Osteoblast (primary cell): ENCODE measurements at regions not wholly inside any gene's neighbourhood (a gene's known extent, or its start where the extent isn't known, plus 50 kb on each side); places are given as distances from the start of the nearest gene placed in this dataset.
"Not testable (repeated sequence)": the region's sequence is repeated elsewhere in the genome, so short reads cannot be mapped to it uniquely, and the experiment has no call there.

Experiments used
- DNase-seq: peaks from one replicate; pipeline ENCODE4 v3.0.0; 2011; ENCODE audit warnings: low spot score, mixed read lengths; ENCODE audit not compliant: insufficient read length; ENCODE audit errors: missing footprints
- H2AFZ ChIP-seq: 2 replicates; pipeline ENCODE4 v1.6.0; 2011; ENCODE audit warnings: mild to moderate bottlenecking, low read length
- H3K27ac ChIP-seq: 2 replicates; pipeline ENCODE4 v1.5.1; 2011; ENCODE audit warnings: mild to moderate bottlenecking, low read depth, low read length, moderate library complexity
- H3K27me3 ChIP-seq: 2 replicates; pipeline ENCODE4 v1.6.0; 2012; ENCODE audit warnings: mild to moderate bottlenecking, control low read depth, inconsistent platforms, low read length, moderate library complexity; ENCODE audit not compliant: insufficient read depth
- H3K36me3 ChIP-seq: 2 replicates; pipeline ENCODE4 v1.5.1; 2011; ENCODE audit warnings: mild to moderate bottlenecking, low read length, control low read depth, moderate library complexity; ENCODE audit not compliant: insufficient read depth
- H3K4me1 ChIP-seq: 2 replicates; pipeline ENCODE4 v1.5.1; 2011; ENCODE audit warnings: mild to moderate bottlenecking, low read length, control low read depth, moderate library complexity; ENCODE audit not compliant: insufficient read depth
- H3K4me2 ChIP-seq: 2 replicates; pipeline ENCODE4 v1.6.0; 2011; ENCODE audit warnings: mild to moderate bottlenecking, low read length; ENCODE audit not compliant: insufficient read depth
- H3K4me3 ChIP-seq: fragments of 200-600 bp; sonication (generic); 3 replicates; pipeline ENCODE4 v1.5.1; 2012; ENCODE audit warnings: mild to moderate bottlenecking, low read length, inconsistent platforms; ENCODE audit not compliant: insufficient read depth
- H3K79me2 ChIP-seq: 2 replicates; pipeline ENCODE4 v1.6.0; 2012; ENCODE audit warnings: mild to moderate bottlenecking, low read length, control low read depth, inconsistent platforms; ENCODE audit not compliant: insufficient read depth
- H3K9me3 ChIP-seq: 2 replicates; pipeline ENCODE4 v1.5.1; 2011; ENCODE audit warnings: low read depth, low read length, control low read depth
- H4K20me1 ChIP-seq: 2 replicates; pipeline ENCODE4 v1.6.0; 2012; ENCODE audit warnings: mild to moderate bottlenecking, low read length, control low read depth; ENCODE audit not compliant: insufficient read depth
- TF ChIP-seq, protein P1 (sequence below): IDR thresholded peaks from 2 replicates; pipeline ENCODE4 v1.5.1; 2011; ENCODE audit warnings: mild to moderate bottlenecking, low read depth, low read length, moderate library complexity; ENCODE audit errors: extremely low read depth

DNA sequence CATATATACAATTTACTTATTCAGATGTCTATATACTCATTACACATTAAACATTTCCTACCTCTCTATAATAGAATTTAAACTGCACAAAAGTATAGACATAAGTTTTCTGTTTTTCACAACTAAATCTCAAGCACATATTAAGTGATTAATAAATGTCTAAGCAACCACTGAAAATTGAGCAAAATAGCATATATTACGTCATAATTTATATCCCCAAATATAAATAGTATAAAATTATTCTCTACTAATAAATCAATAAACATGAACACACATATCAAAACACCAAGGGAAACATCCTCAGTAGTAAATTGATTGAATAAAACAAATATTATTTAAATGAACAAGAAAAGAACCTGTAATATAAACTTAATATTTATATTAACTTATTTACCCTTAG is 865.1 kb downstream of the CDH18 start:
- H3K4me2 ChIP-seq = no peak overlapping the region
- no peak overlapping the region for H2AFZ ChIP-seq
- no peaks in the 10 kb centered on the region for H3K79me2 ChIP-seq
- H3K27me3 ChIP-seq = no peaks in the 10 kb centered on the region
- H3K4me1 ChIP-seq = no peaks in the 10 kb centered on the region
- H4K20me1 ChIP-seq = no peaks in the 10 kb centered on the region
- no peaks in the 10 kb centered on the region for H3K9me3 ChIP-seq
- TF ChIP-seq, protein P1, sequence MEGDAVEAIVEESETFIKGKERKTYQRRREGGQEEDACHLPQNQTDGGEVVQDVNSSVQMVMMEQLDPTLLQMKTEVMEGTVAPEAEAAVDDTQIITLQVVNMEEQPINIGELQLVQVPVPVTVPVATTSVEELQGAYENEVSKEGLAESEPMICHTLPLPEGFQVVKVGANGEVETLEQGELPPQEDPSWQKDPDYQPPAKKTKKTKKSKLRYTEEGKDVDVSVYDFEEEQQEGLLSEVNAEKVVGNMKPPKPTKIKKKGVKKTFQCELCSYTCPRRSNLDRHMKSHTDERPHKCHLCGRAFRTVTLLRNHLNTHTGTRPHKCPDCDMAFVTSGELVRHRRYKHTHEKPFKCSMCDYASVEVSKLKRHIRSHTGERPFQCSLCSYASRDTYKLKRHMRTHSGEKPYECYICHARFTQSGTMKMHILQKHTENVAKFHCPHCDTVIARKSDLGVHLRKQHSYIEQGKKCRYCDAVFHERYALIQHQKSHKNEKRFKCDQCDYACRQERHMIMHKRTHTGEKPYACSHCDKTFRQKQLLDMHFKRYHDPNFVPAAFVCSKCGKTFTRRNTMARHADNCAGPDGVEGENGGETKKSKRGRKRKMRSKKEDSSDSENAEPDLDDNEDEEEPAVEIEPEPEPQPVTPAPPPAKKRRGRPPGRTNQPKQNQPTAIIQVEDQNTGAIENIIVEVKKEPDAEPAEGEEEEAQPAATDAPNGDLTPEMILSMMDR = no peak
- H3K36me3 ChIP-seq = no peaks in the 10 kb centered on the region
- no peak overlapping the region for H3K4me3 ChIP-seq
- no peak overlapping the region for H3K27ac ChIP-seq
- no peak for DNase-seq

DNA sequence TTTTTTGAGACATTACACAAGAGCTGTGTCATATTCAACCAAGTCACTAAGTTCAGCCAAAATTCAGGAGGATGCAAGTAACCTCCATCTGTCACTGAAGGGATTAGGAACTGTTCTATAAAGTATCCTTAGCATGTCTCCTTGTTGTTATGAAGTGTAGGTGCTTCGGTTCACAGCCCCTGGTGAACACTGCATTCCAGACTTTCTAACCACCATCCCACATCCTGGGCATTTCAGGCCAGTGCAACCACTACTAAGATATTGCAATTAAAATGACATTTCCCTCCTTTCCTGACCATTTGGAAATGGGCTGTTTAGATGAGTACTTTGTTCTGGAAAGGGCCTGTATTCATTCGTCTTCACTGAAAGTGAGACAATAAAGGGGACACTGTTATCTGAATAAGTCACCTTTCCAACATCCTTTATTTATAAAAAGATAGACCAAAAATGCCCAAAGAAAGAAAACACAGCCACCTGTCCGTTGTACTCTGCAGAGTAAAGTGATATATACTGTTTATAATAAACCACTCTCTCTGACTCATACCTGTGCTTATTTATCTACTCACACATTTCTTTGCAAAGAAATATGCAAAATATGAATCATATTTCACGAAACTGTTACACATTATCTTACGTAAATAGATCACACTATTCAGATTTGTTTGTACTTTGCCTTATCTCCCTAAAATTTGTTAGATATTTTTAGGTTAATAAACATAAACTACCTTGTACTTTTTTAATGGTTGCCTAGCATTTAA is 861.9 kb downstream of the CDH18 start:
- no peaks in the 10 kb centered on the region for H4K20me1 ChIP-seq
- no peak for DNase-seq
- H2AFZ ChIP-seq = no peak overlapping the region
- H3K79me2 ChIP-seq = no peaks in the 10 kb centered on the region
- TF ChIP-seq, protein P1 = no peak
- H3K36me3 ChIP-seq = no peaks in the 10 kb centered on the region
- no peak overlapping the region for H3K4me2 ChIP-seq
- H3K27ac ChIP-seq = no peak overlapping the region
- no peaks in the 10 kb centered on the region for H3K9me3 ChIP-seq
- H3K4me1 ChIP-seq = no peaks in the 10 kb centered on the region
- no peak overlapping the region for H3K4me3 ChIP-seq
- H3K27me3 ChIP-seq = no peaks in the 10 kb centered on the region

DNA sequence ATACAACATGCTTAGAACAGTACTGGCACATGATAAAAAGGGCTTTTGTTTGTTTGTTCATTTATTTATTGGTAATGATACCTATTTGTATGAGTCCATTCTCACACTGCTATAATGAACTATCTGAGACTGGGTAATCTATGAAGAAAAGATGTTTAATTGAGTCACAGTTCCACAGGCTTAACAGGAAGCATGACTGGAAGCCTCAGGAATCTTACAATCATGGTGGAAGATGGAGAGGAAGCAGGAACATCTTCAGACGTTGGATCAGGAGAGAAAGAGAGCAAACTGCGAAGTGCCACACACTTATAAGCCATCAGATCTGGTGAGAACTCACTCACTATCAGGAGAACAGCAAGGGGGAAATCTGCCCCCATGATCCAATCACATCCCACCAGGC is 847.7 kb downstream of the CDH18 start:
- no peaks in the 10 kb centered on the region for H4K20me1 ChIP-seq
- H3K27ac ChIP-seq = no peak overlapping the region
- no peaks in the 10 kb centered on the region for H3K4me1 ChIP-seq
- H2AFZ ChIP-seq = no peak overlapping the region
- no peak overlapping the region for H3K4me3 ChIP-seq
- TF ChIP-seq, protein P1 = no peak
- H3K79me2 ChIP-seq = no peaks in the 10 kb centered on the region
- no peaks in the 10 kb centered on the region for H3K9me3 ChIP-seq
- no peak for DNase-seq
- H3K36me3 ChIP-seq = no peaks in the 10 kb centered on the region
- no peak overlapping the region for H3K4me2 ChIP-seq
- no peaks in the 10 kb centered on the region for H3K27me3 ChIP-seq

DNA sequence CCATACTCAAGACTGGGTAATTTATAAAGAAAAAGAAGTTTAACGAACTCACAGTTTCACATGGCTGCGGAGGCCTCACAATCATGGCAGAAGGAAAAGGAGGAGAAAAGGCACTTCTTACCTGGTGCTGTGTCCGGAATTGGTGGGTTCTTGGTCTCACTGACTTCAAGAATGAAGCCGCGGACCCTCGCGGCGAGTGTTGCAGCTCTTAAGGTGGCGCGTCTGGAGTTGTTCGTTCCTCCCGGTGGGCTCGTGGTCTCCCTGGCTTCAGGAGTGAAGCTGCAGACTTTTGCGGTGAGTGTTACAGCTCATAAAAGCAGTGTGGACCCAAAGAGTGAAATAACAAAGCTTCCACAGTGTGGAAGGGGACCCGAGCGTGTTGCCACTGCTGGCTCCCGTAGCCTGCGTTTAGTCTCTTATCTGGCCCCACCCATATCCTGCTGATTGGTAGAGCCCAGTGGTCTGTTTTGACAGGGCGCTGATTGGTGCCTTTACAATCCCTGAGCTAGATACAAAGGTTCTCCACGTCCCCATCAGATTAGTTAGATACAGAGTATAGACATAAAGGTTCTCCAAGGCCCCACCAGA is 846.0 kb downstream of the CDH18 start:
- H2AFZ ChIP-seq, H3K27me3 ChIP-seq, H3K27ac ChIP-seq, H3K4me3 ChIP-seq, DNase-seq, H3K79me2 ChIP-seq, H4K20me1 ChIP-seq, H3K36me3 ChIP-seq, H3K4me2 ChIP-seq, H3K4me1 ChIP-seq, H3K9me3 ChIP-seq: not testable (repeated sequence)

DNA sequence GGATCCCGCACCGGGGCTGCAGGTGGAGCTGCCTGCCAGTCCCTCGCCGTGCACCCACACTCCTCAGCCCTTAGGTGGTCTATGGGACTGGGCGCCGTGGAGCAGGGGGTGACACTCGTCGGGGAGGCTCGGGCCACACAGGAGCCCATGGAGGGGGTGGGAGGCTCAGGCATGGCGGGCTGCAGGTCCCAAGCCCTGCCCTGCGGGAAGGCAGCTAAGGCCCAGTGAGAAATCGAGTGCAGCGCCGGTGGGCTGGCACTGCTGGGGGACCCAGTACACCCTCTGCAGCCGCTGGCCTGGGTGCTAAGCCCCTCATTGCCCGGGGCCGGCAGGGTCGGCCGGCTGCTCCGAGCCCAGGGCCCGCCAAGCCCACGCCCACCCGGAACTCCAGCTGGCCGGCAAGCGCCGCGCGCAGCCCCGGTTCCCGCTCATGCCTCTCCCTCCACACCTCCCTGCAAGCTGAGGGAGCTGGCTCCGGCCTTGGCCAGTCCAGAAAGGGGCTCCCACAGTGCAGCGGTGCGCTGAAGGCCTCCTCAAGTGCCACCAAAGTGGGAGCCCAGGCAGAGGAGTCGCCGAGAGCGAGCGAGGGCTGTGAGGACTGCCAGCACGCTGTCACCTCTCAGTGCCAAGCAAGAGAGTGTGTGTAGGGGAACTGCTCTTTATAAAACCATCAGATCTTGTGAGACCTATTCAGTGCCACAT is 845.1 kb downstream of the CDH18 start:
- not testable (repeated sequence) for H3K27ac ChIP-seq, H3K4me1 ChIP-seq, H3K79me2 ChIP-seq, H3K27me3 ChIP-seq, H2AFZ ChIP-seq, H3K9me3 ChIP-seq, H3K4me2 ChIP-seq, H3K4me3 ChIP-seq, H3K36me3 ChIP-seq, DNase-seq, H4K20me1 ChIP-seq
